Astrocyte (in vitro differentiated cells and primary cell): ENCODE measurements at regions not wholly inside any gene's neighbourhood (a gene's known extent, or its start where the extent isn't known, plus 50 kb on each side); places are given as distances from the start of the nearest gene placed in this dataset.

Experiments used
- EZH2 ChIP-seq: IDR thresholded peaks from 2 replicates; pipeline ENCODE4 v1.6.1; 2012; ENCODE audit warnings: mild to moderate bottlenecking, low read length, inconsistent platforms; ENCODE audit not compliant: insufficient read depth
- TF ChIP-seq, protein P1 (sequence below): IDR thresholded peaks from 2 replicates; pipeline ENCODE4 v1.5.1; 2011; ENCODE audit warnings: low read depth, mild to moderate bottlenecking, inconsistent platforms, low read length, moderate library complexity; ENCODE audit not compliant: insufficient read depth

DNA sequence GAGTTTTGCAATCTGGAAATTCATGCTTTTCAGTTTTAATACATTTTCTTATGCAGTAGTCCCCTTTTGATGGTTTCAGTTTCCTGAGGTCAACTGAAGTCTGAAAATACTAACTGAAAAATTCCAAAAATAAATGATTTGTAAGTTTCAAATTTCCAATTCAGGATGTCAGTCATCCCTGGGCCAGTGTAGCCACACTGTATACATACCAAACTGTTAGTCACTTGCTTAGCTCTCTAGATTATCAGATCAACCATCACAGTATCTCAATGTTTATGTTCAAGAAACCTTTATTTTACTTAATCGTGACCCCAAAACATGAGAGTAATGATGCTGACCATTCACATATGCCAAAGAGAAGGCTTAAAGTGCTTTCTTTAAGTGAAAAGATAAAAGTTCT is 715.5 kb downstream of the GBE1 start:
- TF ChIP-seq, protein P1, sequence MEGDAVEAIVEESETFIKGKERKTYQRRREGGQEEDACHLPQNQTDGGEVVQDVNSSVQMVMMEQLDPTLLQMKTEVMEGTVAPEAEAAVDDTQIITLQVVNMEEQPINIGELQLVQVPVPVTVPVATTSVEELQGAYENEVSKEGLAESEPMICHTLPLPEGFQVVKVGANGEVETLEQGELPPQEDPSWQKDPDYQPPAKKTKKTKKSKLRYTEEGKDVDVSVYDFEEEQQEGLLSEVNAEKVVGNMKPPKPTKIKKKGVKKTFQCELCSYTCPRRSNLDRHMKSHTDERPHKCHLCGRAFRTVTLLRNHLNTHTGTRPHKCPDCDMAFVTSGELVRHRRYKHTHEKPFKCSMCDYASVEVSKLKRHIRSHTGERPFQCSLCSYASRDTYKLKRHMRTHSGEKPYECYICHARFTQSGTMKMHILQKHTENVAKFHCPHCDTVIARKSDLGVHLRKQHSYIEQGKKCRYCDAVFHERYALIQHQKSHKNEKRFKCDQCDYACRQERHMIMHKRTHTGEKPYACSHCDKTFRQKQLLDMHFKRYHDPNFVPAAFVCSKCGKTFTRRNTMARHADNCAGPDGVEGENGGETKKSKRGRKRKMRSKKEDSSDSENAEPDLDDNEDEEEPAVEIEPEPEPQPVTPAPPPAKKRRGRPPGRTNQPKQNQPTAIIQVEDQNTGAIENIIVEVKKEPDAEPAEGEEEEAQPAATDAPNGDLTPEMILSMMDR: no peak
- no peak for TF ChIP-seq EZH2
